ENCODE measurements at regions not wholly inside any gene's neighbourhood (a gene's known extent, or its start where the extent isn't known, plus 50 kb on each side); places are given as distances from the start of the nearest gene placed in this dataset.

DNA sequence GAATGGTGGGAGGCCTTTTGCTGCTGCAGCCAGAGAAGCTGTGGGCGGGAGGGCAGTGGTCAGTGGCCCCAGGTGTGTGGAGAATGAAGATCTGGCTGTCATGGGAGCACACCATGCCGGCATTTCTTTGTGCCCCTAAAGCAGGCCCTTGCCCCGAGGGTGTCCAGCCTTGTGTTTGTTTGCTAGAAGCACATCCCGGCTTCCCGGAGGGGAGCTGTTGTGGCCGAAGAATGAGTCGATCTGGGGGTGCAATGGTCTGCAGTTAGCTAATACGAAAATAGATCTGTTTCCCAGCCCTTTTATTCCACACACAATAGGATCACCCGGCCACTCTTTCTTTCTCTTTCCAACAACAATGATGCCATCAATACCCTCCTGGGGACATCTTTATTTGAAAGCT is 228.8 kb downstream of the CBLN1 start:
- 77 to 82% (median 79%) methylated on average over 6 to 9 of the region's 9 CpGs for WGBS, 4 donors
- H3K9me3 ChIP-seq (replicated peaks in 1 of 3) = no peaks in the 10 kb centered on the region

DNA sequence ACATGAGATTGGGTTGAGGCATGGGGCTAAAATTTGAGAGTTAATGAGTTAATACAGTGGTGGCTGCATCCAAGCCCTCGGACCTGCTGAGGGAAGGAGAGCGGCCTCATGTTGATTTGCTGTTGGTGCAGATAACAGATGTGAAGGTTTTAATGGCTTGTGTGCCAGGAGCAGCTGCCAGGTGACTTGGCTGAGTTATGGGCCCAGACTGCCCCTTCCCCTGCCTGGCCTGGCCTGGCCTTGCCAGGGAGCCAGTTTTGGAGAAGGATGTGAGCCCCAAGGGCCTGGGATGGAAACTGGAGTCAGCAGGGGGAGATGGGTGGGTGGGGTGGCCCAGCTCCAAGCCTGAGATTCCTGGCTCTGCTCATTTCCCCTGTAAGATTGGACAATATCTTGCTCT is 230.1 kb downstream of the CBLN1 start:
- Histone ChIP-seq H3K9me3 (replicated peaks in 1 of 3) (no peaks in the 10 kb centered on the region), H3K36me3 (replicated peaks in 1 of 2) (no peaks in the 10 kb centered on the region), H3K4me1 (replicated peaks in 1 of 2) (no peaks in the 10 kb centered on the region), H3K27ac (no peak overlapping the region), H3K4me3 (no peak overlapping the region), H3K27me3 (no peaks in the 10 kb centered on the region)
- no peak for DNase-seq
- intact Hi-C loops (cut with DNase I) = no loop called here
- WGBS, 4 donors = 37 to 70% (median 49%) methylated on average over 2 of the region's 2 CpGs
- TF ChIP-seq POLR2A (IDR thresholded peaks at IDR 0.05) = no peak
- TF ChIP-seq, protein P1, sequence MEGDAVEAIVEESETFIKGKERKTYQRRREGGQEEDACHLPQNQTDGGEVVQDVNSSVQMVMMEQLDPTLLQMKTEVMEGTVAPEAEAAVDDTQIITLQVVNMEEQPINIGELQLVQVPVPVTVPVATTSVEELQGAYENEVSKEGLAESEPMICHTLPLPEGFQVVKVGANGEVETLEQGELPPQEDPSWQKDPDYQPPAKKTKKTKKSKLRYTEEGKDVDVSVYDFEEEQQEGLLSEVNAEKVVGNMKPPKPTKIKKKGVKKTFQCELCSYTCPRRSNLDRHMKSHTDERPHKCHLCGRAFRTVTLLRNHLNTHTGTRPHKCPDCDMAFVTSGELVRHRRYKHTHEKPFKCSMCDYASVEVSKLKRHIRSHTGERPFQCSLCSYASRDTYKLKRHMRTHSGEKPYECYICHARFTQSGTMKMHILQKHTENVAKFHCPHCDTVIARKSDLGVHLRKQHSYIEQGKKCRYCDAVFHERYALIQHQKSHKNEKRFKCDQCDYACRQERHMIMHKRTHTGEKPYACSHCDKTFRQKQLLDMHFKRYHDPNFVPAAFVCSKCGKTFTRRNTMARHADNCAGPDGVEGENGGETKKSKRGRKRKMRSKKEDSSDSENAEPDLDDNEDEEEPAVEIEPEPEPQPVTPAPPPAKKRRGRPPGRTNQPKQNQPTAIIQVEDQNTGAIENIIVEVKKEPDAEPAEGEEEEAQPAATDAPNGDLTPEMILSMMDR (IDR thresholded peaks at IDR 0.05) = no peak

More for the DNA sequence above, 228.8 kb downstream of the CBLN1 start:
- H3K27ac ChIP-seq = no peak overlapping the region
- no peaks in the 10 kb centered on the region for H3K4me1 ChIP-seq (replicated peaks in 1 of 2)
- no peaks in the 10 kb centered on the region for H3K36me3 ChIP-seq (replicated peaks in 1 of 2)
- intact Hi-C loops (cut with DNase I) = no loop called here
- no peak for DNase-seq
- H3K27me3 ChIP-seq = no peaks in the 10 kb centered on the region
- no peak overlapping the region for H3K4me3 ChIP-seq
- no peak for TF ChIP-seq POLR2A (IDR thresholded peaks at IDR 0.05)
- TF ChIP-seq, protein P1 (IDR thresholded peaks at IDR 0.05) = no peak

DNA sequence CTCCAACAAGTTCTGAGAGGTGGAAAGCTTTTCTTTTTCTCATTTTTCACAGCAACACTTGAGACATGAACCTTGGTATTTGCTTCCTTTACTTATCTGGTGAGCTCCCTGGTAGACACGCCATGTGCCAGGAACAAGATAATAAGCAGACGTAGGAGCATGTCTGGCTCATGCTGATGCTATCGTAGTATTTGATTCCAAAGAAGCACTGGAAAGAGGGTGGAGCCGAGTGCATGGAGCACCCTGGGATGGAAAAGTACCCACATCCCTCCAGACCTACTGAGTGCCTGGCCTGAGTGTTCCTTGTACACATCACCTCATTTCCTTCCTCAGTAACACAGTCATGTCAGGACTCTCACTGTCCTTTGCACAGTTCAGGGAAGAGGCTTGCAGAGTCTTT is 231.0 kb downstream of the CBLN1 start:
- 62 to 81% (median 73%) methylated on average over 4 of the region's 4 CpGs for WGBS, 4 donors
- Histone ChIP-seq H3K4me1 (replicated peaks in 1 of 2) (no peaks in the 10 kb centered on the region), H3K36me3 (replicated peaks in 1 of 2) (no peaks in the 10 kb centered on the region), H3K27me3 (no peaks in the 10 kb centered on the region), H3K4me3 (no peak overlapping the region), H3K9me3 (replicated peaks in 1 of 3) (no peaks in the 10 kb centered on the region), H3K27ac (no peak overlapping the region)
- DNase-seq = peak in 1 of 7 donors; percentile 60
- no peak for TF ChIP-seq POLR2A (IDR thresholded peaks at IDR 0.05)
- TF ChIP-seq, protein P1 (IDR thresholded peaks at IDR 0.05) = no peak
- intact Hi-C loops (cut with DNase I) = no loop called here

DNA sequence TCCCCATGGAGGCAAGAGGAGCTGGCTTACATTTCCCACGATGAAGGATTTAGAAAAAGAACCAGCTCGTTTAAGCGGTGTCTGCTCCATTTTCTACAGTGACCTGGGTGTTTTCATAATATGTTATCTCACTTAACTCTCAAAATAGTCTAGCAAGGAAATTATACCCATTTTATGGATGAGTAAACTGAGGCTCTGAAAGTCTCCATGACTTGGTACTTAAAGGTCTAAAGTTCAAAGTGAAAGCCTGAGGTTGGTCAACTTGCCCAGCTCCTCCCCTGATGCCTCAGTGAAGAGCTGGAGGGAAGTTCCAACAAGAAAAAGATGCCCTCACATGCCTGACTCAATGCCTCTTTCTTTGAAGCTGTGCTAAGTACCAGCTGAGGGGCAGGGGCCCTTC is 232.0 kb downstream of the CBLN1 start:
- 79 to 82% (median 81%) methylated on average over 3 of the region's 3 CpGs for WGBS, 4 donors
- H3K27me3 ChIP-seq = no peaks in the 10 kb centered on the region
- intact Hi-C loops (cut with DNase I) = no loop called here

More for the DNA sequence above, 232.0 kb downstream of the CBLN1 start:
- DNase-seq = no peak
- TF ChIP-seq, protein P1 (IDR thresholded peaks at IDR 0.05) = no peak
- no peak for TF ChIP-seq POLR2A (IDR thresholded peaks at IDR 0.05)
- no peaks in the 10 kb centered on the region for H3K9me3 ChIP-seq (replicated peaks in 1 of 3)
- no peaks in the 10 kb centered on the region for H3K36me3 ChIP-seq (replicated peaks in 1 of 2)
- H3K4me3 ChIP-seq = no peak overlapping the region
- no peak overlapping the region for H3K27ac ChIP-seq
- H3K4me1 ChIP-seq (replicated peaks in 1 of 2) = no peaks in the 10 kb centered on the region
